GM12878 (cell line): ENCODE measurements at regions not wholly inside any gene's neighbourhood (a gene's known extent, or its start where the extent isn't known, plus 50 kb on each side); places are given as distances from the start of the nearest gene placed in this dataset.

Experiments used
- ATAC-seq: fragments of 200-7000 bp; cut with Tn5 transposase; 3 replicates; pipeline ENCODE4 v1.9.1; 2020; ENCODE audit warnings: mild to moderate bottlenecking, moderate library complexity
- BruUV-seq: library from RNA; stranded (reverse); fragments of 400-500 nt; replicated peaks from 2 replicates; lab custom pipeline; 2021; lab: Mats Ljungman, UMichigan
- CTCF ChIA-PET: fragments of 300-600 bp; sonication (Branson Sonifier 250); formaldehyde crosslinking; extraction: SDS; loops from one replicate; lab custom pipeline; 2021; ENCODE audit warnings: inconsistent platforms; lab: Yijun Ruan, JAX
- POLR2A ChIA-PET: fragments of 350-600 bp; formaldehyde crosslinking; extraction: SDS; loops from one replicate; lab custom pipeline; 2021; ENCODE audit warnings: inconsistent platforms; lab: Charles Lee
- RAD21 ChIA-PET: fragments of 300-600 bp; sonication (Branson Sonifier 250); formaldehyde crosslinking; loops from one replicate; lab custom pipeline; 2023; ENCODE audit warnings: antibody characterized with exemption; ENCODE audit not compliant: unreplicated experiment; lab: Charles Lee
- SMC1A ChIA-PET: fragments of 300-600 bp; sonication (Branson Sonifier 250); formaldehyde crosslinking; loops from one replicate; lab custom pipeline; 2023; ENCODE audit not compliant: unreplicated experiment, uncharacterized antibody; lab: Charles Lee
- DNase-seq: peaks from one replicate; pipeline ENCODE4 v3.0.0-alpha.2; 2011; ENCODE audit warnings: low read depth, low spot score
- FAIRE-seq: peaks from 3 replicates; lab custom pipeline; 2011; peaks lifted over from hg19 to GRCh38; lab: Jason Lieb, UNC
- H2AFZ ChIP-seq: 2 replicates; pipeline ENCODE4 v1.6.0; 2011; ENCODE audit warnings: low read depth, low read length, control low read depth; ENCODE audit not compliant: control insufficient read depth
- H3K27ac ChIP-seq: 2 replicates; pipeline ENCODE4 v1.5.1; 2011; ENCODE audit warnings: control low read depth; ENCODE audit not compliant: control insufficient read depth, insufficient read depth
- H3K27me3 ChIP-seq, 2 experiments: replicated peaks in 1 of 2; 2 replicates each; pipeline versions ENCODE4 v1.6.0 to v1.6.1; 2011; ENCODE audit warnings: low read length in 1 of 2; ENCODE audit not compliant: control insufficient read depth in 2 of 2, insufficient read depth in 2 of 2
- H3K36me3 ChIP-seq, 2 experiments: 2 replicates each; pipeline ENCODE4 v1.5.1; 2011; ENCODE audit warnings: low read length in 1 of 2; ENCODE audit not compliant: control insufficient read depth in 2 of 2, insufficient read depth in 2 of 2
- H3K4me1 ChIP-seq: 2 replicates; pipeline ENCODE4 v1.6.1; 2011; ENCODE audit warnings: mild to moderate bottlenecking, low read length, moderate library complexity, mixed read lengths; ENCODE audit not compliant: control insufficient read depth, insufficient read depth
- H3K4me2 ChIP-seq: 2 replicates; pipeline ENCODE4 v1.6.0; 2011; ENCODE audit warnings: control low read depth; ENCODE audit not compliant: control insufficient read depth, insufficient read depth
- H3K4me3 ChIP-seq: fragments of 200-600 bp; sonication (generic); 2 replicates; pipeline ENCODE4 v1.5.1; 2016
- H3K79me2 ChIP-seq: 2 replicates; pipeline ENCODE4 v1.6.0; 2011; ENCODE audit warnings: low read length; ENCODE audit not compliant: control insufficient read depth, insufficient read depth
- H3K9ac ChIP-seq: 2 replicates; pipeline ENCODE4 v1.8.0; 2011; ENCODE audit warnings: low read length, control low read depth, mixed read lengths; ENCODE audit not compliant: control insufficient read depth, insufficient read depth
- H3K9me3 ChIP-seq: replicated peaks from 3 replicates; pipeline ENCODE4 v1.5.1; 2011; ENCODE audit warnings: mild to moderate bottlenecking, low read length; ENCODE audit not compliant: control insufficient read depth, insufficient read depth
- H4K20me1 ChIP-seq: 2 replicates; pipeline ENCODE4 v1.6.0; 2011; ENCODE audit not compliant: control insufficient read depth, insufficient read depth
- BACH1 ChIP-seq: fragments of 450-650 bp; IDR thresholded peaks from 2 replicates; pipeline ENCODE4 v1.6.1; 2017; ENCODE audit warnings: mild to moderate bottlenecking, borderline replicate concordance
- DPF2 ChIP-seq: fragments of 450-650 bp; IDR thresholded peaks from 2 replicates; pipeline ENCODE4 v1.6.1; 2017; ENCODE audit warnings: mild to moderate bottlenecking
- FOS ChIP-seq: IDR thresholded peaks from 3 replicates; pipeline ENCODE4 v1.6.1; 2011; ENCODE audit warnings: borderline replicate concordance; ENCODE audit not compliant: insufficient read length; ENCODE audit errors: extremely low read depth
- IRF4 ChIP-seq: IDR thresholded peaks from 2 replicates; pipeline ENCODE4 v1.6.1; 2011; ENCODE audit warnings: low read depth, low read length
- JUNB ChIP-seq: IDR thresholded peaks from 2 replicates; pipeline ENCODE4 v1.6.1; 2016; ENCODE audit warnings: antibody characterized with exemption, mild to moderate bottlenecking
- JUND ChIP-seq: IDR thresholded peaks from 2 replicates; pipeline ENCODE4 v1.6.1; 2012; ENCODE audit warnings: low read depth, mild to moderate bottlenecking, low read length, improper control_type of control experiment, moderate library complexity
- MEF2A ChIP-seq: IDR thresholded peaks from 2 replicates; pipeline ENCODE4 v1.6.1; 2011; ENCODE audit warnings: low read depth, mild to moderate bottlenecking, low read length, moderate library complexity; ENCODE audit not compliant: insufficient read depth
- MLLT1 ChIP-seq: fragments of 450-650 bp; IDR thresholded peaks from 2 replicates; pipeline ENCODE4 v1.6.1; 2016; ENCODE audit warnings: mild to moderate bottlenecking
- MYC ChIP-seq: IDR thresholded peaks from 2 replicates; pipeline ENCODE4 v1.6.1; 2011; ENCODE audit warnings: mild to moderate bottlenecking, low read length, moderate library complexity, inconsistent platforms; ENCODE audit not compliant: insufficient read depth, insufficient replicate concordance, insufficient read length, severe bottlenecking
- REST ChIP-seq: IDR thresholded peaks from 2 replicates; pipeline ENCODE4 v1.6.1; 2012; ENCODE audit warnings: mild to moderate bottlenecking, low read depth, low read length
- WRNIP1 ChIP-seq: IDR thresholded peaks from 2 replicates; pipeline ENCODE4 v1.6.1; 2011; ENCODE audit warnings: low read depth, low read length, improper control_type of control experiment, borderline replicate concordance
- ZNF207 ChIP-seq: fragments of 450-650 bp; IDR thresholded peaks from 2 replicates; pipeline ENCODE4 v1.6.1; 2014; ENCODE audit warnings: antibody characterized with exemption, mild to moderate bottlenecking, borderline replicate concordance
- WGBS: methylation state at CpG from one replicate; pipeline ENCODE4 v1.1.6; 2016; ENCODE audit warnings: low lambda C conversion rate; ENCODE audit not compliant: insufficient replicate concordance, insufficient coverage; ENCODE audit errors: missing lambda C conversion rate; 5-methylcytosine and 5-hydroxymethylcytosine counted together
- in situ Hi-C: fragments of 300-500 bp; cut with MboI; formaldehyde crosslinking; loops from 9 replicates; pipeline ENCODE4 v1.14.3; 2018; ENCODE audit warnings: mixed read lengths
- intact Hi-C: fragments of 100-400 bp; cut with micrococcal nuclease; formaldehyde crosslinking; loops from one replicate; pipeline ENCODE4 v1.14.2; 2022; ENCODE audit not compliant: unreplicated experiment

GRCh38 chr5:97266076-97266475 lies 83.0 kb upstream of the RIOK2 start:
- H4K20me1 ChIP-seq = no peaks in the 10 kb centered on the region
- H3K27ac ChIP-seq = no peak overlapping the region
- DNase-seq (no peak), ATAC-seq (no peak), FAIRE-seq (no peak)
- no peaks in the 10 kb centered on the region for H3K27me3 ChIP-seq
- CTCF ChIA-PET = no interaction called here
- no TSS peak for BruUV-seq
- in situ Hi-C loops (no loop called here), intact Hi-C loops (no loop called here)
- no peak overlapping the region for H3K4me3 ChIP-seq
- H3K4me1 ChIP-seq = no peaks in the 10 kb centered on the region
- H3K4me2 ChIP-seq = no peak overlapping the region
- POLR2A ChIA-PET = no interaction called here
- TF ChIP-seq DPF2 (no peak), MYC (no peak), JUNB (no peak)
- no peaks in the 10 kb centered on the region for H3K79me2 ChIP-seq
- no peak overlapping the region for H2AFZ ChIP-seq
- H3K9me3 ChIP-seq = no peaks in the 10 kb centered on the region
- RAD21 ChIA-PET = interaction anchor here (1.4 kb wide), 1 partner anchor 268 kb away, joined by 3 read pairs; no protein-coding TSS in a partner anchor
- no peak overlapping the region for H3K9ac ChIP-seq
- no peaks in the 10 kb centered on the region for H3K36me3 ChIP-seq
- SMC1A ChIA-PET = no interaction called here

GRCh38 chr5:97266576-97266975 lies 83.5 kb upstream of the RIOK2 start:
- no peak overlapping the region for H3K4me3 ChIP-seq
- CTCF ChIA-PET = interaction anchor here (0.5 kb wide), 1 partner anchor 1838 kb away, joined by 3 read pairs; no protein-coding TSS in a partner anchor
- intact Hi-C loops = no loop called here
- H4K20me1 ChIP-seq = no peaks in the 10 kb centered on the region
- no peaks in the 10 kb centered on the region for H3K4me1 ChIP-seq
- BruUV-seq = no TSS peak
- no peaks in the 10 kb centered on the region for H3K9me3 ChIP-seq
- SMC1A ChIA-PET = interaction anchor here (1.0 kb wide), 1 partner anchor 36 kb away, joined by 3 read pairs; no protein-coding TSS in a partner anchor
- no peak overlapping the region for H3K4me2 ChIP-seq
- H3K79me2 ChIP-seq = no peaks in the 10 kb centered on the region
- DNase-seq (no peak), FAIRE-seq (no peak), ATAC-seq (no peak)
- no peaks in the 10 kb centered on the region for H3K27me3 ChIP-seq
- no peak overlapping the region for H3K9ac ChIP-seq
- POLR2A ChIA-PET = no interaction called here
- no peaks in the 10 kb centered on the region for H3K36me3 ChIP-seq
- WGBS = 39% methylated on average over 5 of the region's 5 CpGs
- no peak overlapping the region for H2AFZ ChIP-seq
- no peak overlapping the region for H3K27ac ChIP-seq
- in situ Hi-C loops = no loop called here
- RAD21 ChIA-PET = interaction anchor here (1.4 kb wide), 1 partner anchor 267 kb away, joined by 3 read pairs; no protein-coding TSS in a partner anchor
- no peak for TF ChIP-seq MLLT1
- TF ChIP-seq MEF2A = no peak
- no peak for TF ChIP-seq IRF4
- TF ChIP-seq FOS = no peak
- TF ChIP-seq BACH1 = no peak
- no peak for TF ChIP-seq WRNIP1
- TF ChIP-seq JUND = no peak
- TF ChIP-seq REST = no peak
- TF ChIP-seq ZNF207 = no peak
